Lower lobe of right lung (tissue), 2 donors: ENCODE measurements at regions not wholly inside any gene's neighbourhood (a gene's known extent, or its start where the extent isn't known, plus 50 kb on each side); places are given as distances from the start of the nearest gene placed in this dataset.
"Not testable (repeated sequence)": the region's sequence is repeated elsewhere in the genome, so short reads cannot be mapped to it uniquely, and the experiment has no call there.

ENCODE experiments used
- ATAC-seq, 2 donors: fragments of 200-7000 bp; cut with Tn5 transposase; one replicate each; pipeline ENCODE4 v1.9.1; 2020 to 2022; ENCODE audit warnings: mild to moderate bottlenecking in 2 of 2, moderate library complexity in 2 of 2
- DNase-seq: peaks from one replicate; pipeline ENCODE4 v3.0.0-alpha.2; 2020
- H3K27ac ChIP-seq: fragments of 200-600 bp; one replicate; pipeline ENCODE4 v1.8.0; 2022
- H3K27me3 ChIP-seq: fragments of 200-600 bp; one replicate; pipeline ENCODE4 v1.8.0; 2022; ENCODE audit warnings: low read depth
- H3K36me3 ChIP-seq: fragments of 200-600 bp; one replicate; pipeline ENCODE4 v1.8.0; 2022; ENCODE audit warnings: mild to moderate bottlenecking
- H3K4me1 ChIP-seq: fragments of 200-600 bp; one replicate; pipeline ENCODE4 v1.8.0; 2022
- H3K4me3 ChIP-seq: fragments of 200-600 bp; one replicate; pipeline ENCODE4 v1.8.0; 2022; ENCODE audit warnings: mild to moderate bottlenecking
- H3K9me3 ChIP-seq: fragments of 200-600 bp; one replicate; pipeline ENCODE4 v1.8.0; 2022
- CTCF ChIP-seq: fragments of 200-600 bp; IDR thresholded peaks from one replicate; pipeline ENCODE4 v1.8.0; 2022; ENCODE audit warnings: antibody characterized with exemption, mild to moderate bottlenecking
- intact Hi-C: fragments of 100-400 bp; cut with DNase I; formaldehyde crosslinking; loops from one replicate; pipeline ENCODE4 v1.11.0; 2022
- donor health status: DM: no; HTN: yes; CAD: no; lungs with severe emphysema.

GRCh38 chr14:98210045-98210672, 1061.8 kb downstream of the BCL11B start:
- DNase-seq (no peak), ATAC-seq (peak in 1 of 2 donors; percentile 33)
- no peak for TF ChIP-seq CTCF
- no peak overlapping the region for H3K27ac ChIP-seq
- no peaks in the 10 kb centered on the region for H3K27me3 ChIP-seq
- intact Hi-C loops: no loop called here
- no peaks in the 10 kb centered on the region for H3K36me3 ChIP-seq
- no peaks in the 10 kb centered on the region for H3K4me1 ChIP-seq
- no peaks in the 10 kb centered on the region for H3K9me3 ChIP-seq
- no peak overlapping the region for H3K4me3 ChIP-seq

GRCh38 chr14:98217530-98217929, 1054.5 kb downstream of the BCL11B start:
- H3K27me3 ChIP-seq: no peaks in the 10 kb centered on the region
- no peak overlapping the region for H3K4me3 ChIP-seq
- intact Hi-C loops: no loop called here
- H3K9me3 ChIP-seq: no peaks in the 10 kb centered on the region
- no peaks in the 10 kb centered on the region for H3K4me1 ChIP-seq
- DNase-seq: no peak
- ATAC-seq: no peak
- H3K27ac ChIP-seq: no peak overlapping the region
- H3K36me3 ChIP-seq: no peaks in the 10 kb centered on the region
- no peak for TF ChIP-seq CTCF

- Histone ChIP-seq H3K4me3 (no peak overlapping the region), H3K4me1 (no peaks in the 10 kb centered on the region), H3K27ac (no peak overlapping the region), H3K36me3 (no peaks in the 10 kb centered on the region), H3K9me3 (no peaks in the 10 kb centered on the region), H3K27me3 (no peaks in the 10 kb centered on the region)
- DNase-seq (no peak), ATAC-seq (no peak)
- intact Hi-C loops: no loop called here
- no peak for TF ChIP-seq CTCF
Measured at GRCh38 chr14:98218218-98218617, 1053.8 kb downstream of the BCL11B start.

- no peak for DNase-seq
- H3K36me3 ChIP-seq: no peaks in the 10 kb centered on the region
- TF ChIP-seq CTCF: no peak
- H3K4me3 ChIP-seq: no peak overlapping the region
- H3K27me3 ChIP-seq: no peaks in the 10 kb centered on the region
- H3K9me3 ChIP-seq: no peaks in the 10 kb centered on the region
- intact Hi-C loops: no loop called here
- no peak overlapping the region for H3K27ac ChIP-seq
- no peaks in the 10 kb centered on the region for H3K4me1 ChIP-seq
- ATAC-seq: no peak
Measured at GRCh38 chr14:98219638-98220037, 1052.4 kb downstream of the BCL11B start.

- no peak for TF ChIP-seq CTCF
- Histone ChIP-seq H3K27me3 (no peaks in the 10 kb centered on the region), H3K27ac (no peak overlapping the region), H3K36me3 (no peaks in the 10 kb centered on the region), H3K4me3 (no peak overlapping the region), H3K4me1 (no peaks in the 10 kb centered on the region), H3K9me3 (no peaks in the 10 kb centered on the region)
- no peak for ATAC-seq
- no peak for DNase-seq
- intact Hi-C loops: no loop called here
Measured at GRCh38 chr14:98223106-98223505, 1048.9 kb downstream of the BCL11B start.

- H3K36me3 ChIP-seq, H3K27ac ChIP-seq, ATAC-seq, H3K9me3 ChIP-seq, H3K27me3 ChIP-seq, H3K4me1 ChIP-seq, intact Hi-C loops, DNase-seq, H3K4me3 ChIP-seq: not testable (repeated sequence)
Measured at GRCh38 chr14:98223710-98224109, 1048.3 kb downstream of the BCL11B start.
